Fibroblast of peridontal ligament (primary cell): ENCODE measurements at regions not wholly inside any gene's neighbourhood (a gene's known extent, or its start where the extent isn't known, plus 50 kb on each side); places are given as distances from the start of the nearest gene placed in this dataset.
"Not testable (repeated sequence)": the region's sequence is repeated elsewhere in the genome, so short reads cannot be mapped to it uniquely, and the experiment has no call there.

Experiments used
- DNase-seq: peaks from one replicate; pipeline ENCODE4 v3.0.0-alpha.2; 2010; ENCODE audit errors: extremely low read depth

- DNase-seq, result no peak
Observed at GRCh38 chr9:7545371-7546165, 254.0 kb downstream of the DMAC1 start.

- no peak for DNase-seq
Observed at GRCh38 chr9:7542693-7543092, 256.9 kb downstream of the DMAC1 start.

- no peak for DNase-seq
Observed at GRCh38 chr9:7542126-7542525, 257.5 kb downstream of the DMAC1 start.

GRCh38 chr9:7536310-7536939, 263.2 kb downstream of the DMAC1 start:
- DNase-seq, result peak; percentile 55

GRCh38 chr9:7534211-7534935, 265.2 kb downstream of the DMAC1 start:
- no peak for DNase-seq

- DNase-seq, result no peak
Observed at GRCh38 chr9:7533376-7534090, 266.0 kb downstream of the DMAC1 start.

GRCh38 chr9:7523426-7524043, 276.0 kb downstream of the DMAC1 start:
- no peak for DNase-seq

- DNase-seq, result no peak
Observed at GRCh38 chr9:7520396-7520795, 279.2 kb downstream of the DMAC1 start.

GRCh38 chr9:7516376-7516775, 283.2 kb downstream of the DMAC1 start:
- no peak for DNase-seq

- DNase-seq, result no peak
Observed at GRCh38 chr9:7510199-7510598, 289.4 kb downstream of the DMAC1 start.

- no peak for DNase-seq
Observed at GRCh38 chr9:7509576-7510145, 289.9 kb downstream of the DMAC1 start.

- no peak for DNase-seq
Observed at GRCh38 chr9:7508516-7508915, 291.1 kb downstream of the DMAC1 start.

GRCh38 chr9:7507566-7508270, 291.9 kb downstream of the DMAC1 start:
- no peak for DNase-seq

- DNase-seq, result no peak
Observed at GRCh38 chr9:7507026-7507425, 292.6 kb downstream of the DMAC1 start.

GRCh38 chr9:7500521-7500920, 299.1 kb downstream of the DMAC1 start:
- no peak for DNase-seq

- no peak for DNase-seq
Observed at GRCh38 chr9:7491641-7492040, 307.9 kb downstream of the DMAC1 start.

- DNase-seq, result no peak
Observed at GRCh38 chr9:7490317-7491108, 309.1 kb downstream of the DMAC1 start.

GRCh38 chr9:7489036-7489435, 310.5 kb downstream of the DMAC1 start:
- no peak for DNase-seq

GRCh38 chr9:7484014-7484413, 315.6 kb downstream of the DMAC1 start:
- not testable (repeated sequence) for DNase-seq

GRCh38 chr9:7481570-7481969, 318.0 kb downstream of the DMAC1 start:
- no peak for DNase-seq
